ENCODE measurements at regions not wholly inside any gene's neighbourhood (a gene's known extent, or its start where the extent isn't known, plus 50 kb on each side); places are given as distances from the start of the nearest gene placed in this dataset.
"Not testable (repeated sequence)": the region's sequence is repeated elsewhere in the genome, so short reads cannot be mapped to it uniquely, and the experiment has no call there.

- WGBS, 2 donors, result 61 to 64% methylated on average over 1 of the region's 1 CpG
- H3K4me3 ChIP-seq, result no peak overlapping the region
- H3K4me1 ChIP-seq, result no peaks in the 10 kb centered on the region
- peaks cover 0 to 3% (median 1%) of the 10 kb centered on the region in 4 donors for H3K9me3 ChIP-seq
- no peaks in the 10 kb centered on the region for H3K36me3 ChIP-seq
- H3K27ac ChIP-seq, result no peak overlapping the region
- no peak for TF ChIP-seq EP300 (IDR thresholded peaks at IDR 0.05)
- TF ChIP-seq, protein P1, sequence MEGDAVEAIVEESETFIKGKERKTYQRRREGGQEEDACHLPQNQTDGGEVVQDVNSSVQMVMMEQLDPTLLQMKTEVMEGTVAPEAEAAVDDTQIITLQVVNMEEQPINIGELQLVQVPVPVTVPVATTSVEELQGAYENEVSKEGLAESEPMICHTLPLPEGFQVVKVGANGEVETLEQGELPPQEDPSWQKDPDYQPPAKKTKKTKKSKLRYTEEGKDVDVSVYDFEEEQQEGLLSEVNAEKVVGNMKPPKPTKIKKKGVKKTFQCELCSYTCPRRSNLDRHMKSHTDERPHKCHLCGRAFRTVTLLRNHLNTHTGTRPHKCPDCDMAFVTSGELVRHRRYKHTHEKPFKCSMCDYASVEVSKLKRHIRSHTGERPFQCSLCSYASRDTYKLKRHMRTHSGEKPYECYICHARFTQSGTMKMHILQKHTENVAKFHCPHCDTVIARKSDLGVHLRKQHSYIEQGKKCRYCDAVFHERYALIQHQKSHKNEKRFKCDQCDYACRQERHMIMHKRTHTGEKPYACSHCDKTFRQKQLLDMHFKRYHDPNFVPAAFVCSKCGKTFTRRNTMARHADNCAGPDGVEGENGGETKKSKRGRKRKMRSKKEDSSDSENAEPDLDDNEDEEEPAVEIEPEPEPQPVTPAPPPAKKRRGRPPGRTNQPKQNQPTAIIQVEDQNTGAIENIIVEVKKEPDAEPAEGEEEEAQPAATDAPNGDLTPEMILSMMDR (IDR thresholded peaks at IDR 0.05), result no peak
- TF ChIP-seq POLR2A (IDR thresholded peaks at IDR 0.05), result no peak
- no peaks in the 10 kb centered on the region for H3K27me3 ChIP-seq
- DNase-seq (ENCODE audit: low spot score in 2 of 2), result no peak
Measured at GRCh38 chr1:55800503-55800902, 585.3 kb upstream of the USP24 start.

- WGBS, 2 donors, result 93 to 96% methylated on average over 6 of the region's 6 CpGs
- no peak for TF ChIP-seq POLR2A (IDR thresholded peaks at IDR 0.05)
- TF ChIP-seq, protein P1 (IDR thresholded peaks at IDR 0.05), result no peak
- no peak for TF ChIP-seq EP300 (IDR thresholded peaks at IDR 0.05)
- H3K36me3 ChIP-seq, result no peaks in the 10 kb centered on the region
- no peaks in the 10 kb centered on the region for H3K4me1 ChIP-seq
- no peaks in the 10 kb centered on the region for H3K9me3 ChIP-seq
- H3K27me3 ChIP-seq, result no peaks in the 10 kb centered on the region
- no peak for DNase-seq (ENCODE audit: low spot score in 2 of 2)
- H3K4me3 ChIP-seq, result no peak overlapping the region
- H3K27ac ChIP-seq, result no peak overlapping the region
Measured at GRCh38 chr1:55793856-55794255, 578.7 kb upstream of the USP24 start.

DNA sequence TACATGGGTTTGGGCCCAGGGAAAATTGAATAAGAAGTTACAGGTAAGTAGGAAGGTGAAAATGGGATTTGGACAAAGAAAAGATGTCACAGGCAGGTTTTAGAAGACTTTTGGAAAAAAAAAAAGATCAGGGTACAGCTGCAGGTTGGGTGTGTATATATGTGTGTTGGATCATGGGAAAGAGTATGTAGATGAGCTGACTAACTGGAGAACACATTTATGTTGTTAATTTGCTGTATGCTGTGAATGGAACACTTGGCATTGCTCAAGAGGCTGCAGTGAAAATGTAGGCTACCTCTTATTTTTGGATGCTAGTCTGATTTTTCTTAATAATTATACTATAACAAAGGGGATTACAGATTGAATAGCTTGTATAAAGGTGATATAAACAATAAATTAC, 577.7 kb upstream of the USP24 start:
- Histone ChIP-seq H3K27ac (no peak overlapping the region), H3K27me3 (no peaks in the 10 kb centered on the region), H3K9me3 (no peaks in the 10 kb centered on the region), H3K36me3 (no peaks in the 10 kb centered on the region), H3K4me1 (no peaks in the 10 kb centered on the region), H3K4me3 (no peak overlapping the region)
- TF ChIP-seq, protein P1 (IDR thresholded peaks at IDR 0.05), result no peak
- no peak for TF ChIP-seq POLR2A (IDR thresholded peaks at IDR 0.05)
- TF ChIP-seq EP300 (IDR thresholded peaks at IDR 0.05), result no peak
- no peak for DNase-seq (ENCODE audit: low spot score in 2 of 2)

DNA sequence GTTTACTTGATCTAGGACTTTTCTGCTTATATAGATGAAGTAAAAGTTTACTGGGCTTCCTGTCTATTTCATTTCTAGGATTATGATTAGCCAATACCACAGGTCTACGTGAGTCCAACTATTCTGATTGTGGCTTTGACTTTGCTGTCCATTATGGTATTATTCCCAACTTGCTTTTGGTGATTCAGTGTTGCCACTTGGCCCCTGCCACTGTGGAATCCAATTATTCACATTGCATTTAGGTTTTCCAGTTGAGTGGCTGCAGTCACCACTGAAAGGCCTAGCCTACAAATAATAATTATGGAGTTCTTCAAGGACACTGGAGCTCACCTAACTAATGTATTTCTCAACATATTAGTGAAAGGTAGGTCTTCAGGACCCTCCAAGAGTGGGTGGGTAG, 574.3 kb upstream of the USP24 start:
- Histone ChIP-seq H3K4me3 (no peak overlapping the region), H3K27me3 (no peaks in the 10 kb centered on the region), H3K9me3 (no peaks in the 10 kb centered on the region), H3K27ac (no peak overlapping the region), H3K36me3 (no peaks in the 10 kb centered on the region), H3K4me1 (no peaks in the 10 kb centered on the region)
- TF ChIP-seq POLR2A (IDR thresholded peaks at IDR 0.05), result no peak
- no peak for TF ChIP-seq EP300 (IDR thresholded peaks at IDR 0.05)
- TF ChIP-seq, protein P1 (IDR thresholded peaks at IDR 0.05), result no peak
- DNase-seq (ENCODE audit: low spot score in 2 of 2), result no peak
- WGBS, 2 donors, result 87 to 97% methylated on average over 1 of the region's 1 CpG

GRCh38 chr1:55786396-55786795, 571.2 kb upstream of the USP24 start:
- WGBS, 2 donors, result 48 to 49% methylated on average over 4 of the region's 4 CpGs
- H3K4me3 ChIP-seq, result no peak overlapping the region
- H3K36me3 ChIP-seq, result no peaks in the 10 kb centered on the region
- DNase-seq (ENCODE audit: low spot score in 2 of 2), result no peak
- no peaks in the 10 kb centered on the region for H3K9me3 ChIP-seq
- no peaks in the 10 kb centered on the region for H3K4me1 ChIP-seq
- no peaks in the 10 kb centered on the region for H3K27me3 ChIP-seq
- H3K27ac ChIP-seq, result no peak overlapping the region
- TF ChIP-seq, protein P1 (IDR thresholded peaks at IDR 0.05), result no peak
- TF ChIP-seq POLR2A (IDR thresholded peaks at IDR 0.05), result no peak

DNA sequence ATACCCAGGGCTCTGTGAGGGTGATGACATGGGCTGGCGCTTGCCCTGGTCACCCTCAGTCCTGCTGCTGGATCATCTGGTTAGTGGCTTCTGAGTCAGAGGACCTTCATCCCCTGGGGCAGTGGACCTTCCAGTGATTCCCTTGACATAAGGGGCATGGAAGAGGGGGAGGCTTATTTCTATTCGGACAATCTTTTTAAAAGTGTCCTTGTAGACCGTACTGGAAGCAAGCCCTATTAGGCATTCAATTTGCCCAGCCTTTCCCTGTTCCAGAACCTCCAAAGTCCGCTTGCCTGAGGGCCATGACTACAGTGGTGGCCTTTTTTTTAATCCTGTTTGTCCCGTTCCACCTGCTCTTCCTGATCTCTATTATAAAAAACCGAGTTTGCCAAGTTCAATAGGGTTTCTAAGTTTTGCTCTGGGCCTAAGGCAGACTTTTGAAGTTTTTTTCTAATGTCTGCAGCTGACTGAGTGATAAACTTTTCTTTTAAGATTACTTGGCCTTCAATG, 569.8 kb upstream of the USP24 start:
- not testable (repeated sequence) for H3K9me3 ChIP-seq; H3K4me3 ChIP-seq; H3K27me3 ChIP-seq; H3K27ac ChIP-seq; H3K36me3 ChIP-seq; H3K4me1 ChIP-seq; DNase-seq (ENCODE audit: low spot score in 2 of 2)
- 85 to 87% methylated on average over 6 of the region's 6 CpGs for WGBS, 2 donors

All from tibial nerve (tissue), 4 donors.